A549 (cell line): ENCODE measurements at regions not wholly inside any gene's neighbourhood (a gene's known extent, or its start where the extent isn't known, plus 50 kb on each side); places are given as distances from the start of the nearest gene placed in this dataset.

Source experiments
- ATAC-seq, 2 experiments: fragments of 200-7000 bp in 1 of 2; fragments of >200 bp in 1 of 2; cut with Nextera tagmentation in 1 of 2; cut with Tn5 transposase in 1 of 2; 3 replicates each; pipeline versions ENCODE4 v1.8.0 to v1.9.1; 2018 to 2020; ENCODE audit warnings: mild to moderate bottlenecking in 1 of 2, moderate library complexity in 1 of 2
- CTCF ChIA-PET: fragments of 300-600 bp; sonication (Branson Sonifier 250); formaldehyde crosslinking; extraction: SDS; loops from one replicate; lab custom pipeline; 2021; ENCODE audit warnings: antibody characterized with exemption, inconsistent platforms; lab: Yijun Ruan, JAX
- POLR2A ChIA-PET: fragments of 350-600 bp; formaldehyde crosslinking; extraction: SDS; loops from one replicate; lab custom pipeline; 2021; ENCODE audit warnings: antibody characterized with exemption, inconsistent platforms; lab: Yijun Ruan, JAX
- DNase-seq, 2 experiments: peaks; one replicate each; pipeline versions ENCODE4 v3.0.0 to v3.0.0-alpha.2; 2011 to 2016; ENCODE audit warnings: low read depth in 1 of 2, low spot score in 1 of 2
- FAIRE-seq: peaks from 2 replicates; lab custom pipeline; 2011; peaks lifted over from hg19 to GRCh38; lab: Jason Lieb, UNC
- H3K27ac ChIP-seq, 2 experiments: fragments of >200 bp; sonication (Bioruptor Twin); formaldehyde crosslinking; 3 replicates each; pipeline ENCODE4 v1.5.1; 2016 to 2017
- H3K4me1 ChIP-seq: fragments of >200 bp; sonication (Bioruptor Twin); formaldehyde crosslinking; 3 replicates; pipeline ENCODE4 v1.6.1; 2016
- H3K4me2 ChIP-seq: fragments of >200 bp; sonication (Bioruptor Twin); formaldehyde crosslinking; 3 replicates; pipeline ENCODE4 v1.6.1; 2016
- H3K4me3 ChIP-seq: fragments of >200 bp; sonication (Bioruptor Twin); formaldehyde crosslinking; 3 replicates; pipeline ENCODE4 v1.5.1; 2016
- H3K9me3 ChIP-seq: fragments of >200 bp; sonication (Bioruptor Twin); formaldehyde crosslinking; 3 replicates; pipeline ENCODE4 v1.6.1; 2016
- CBX2 ChIP-seq: fragments of 200-600 bp; sonication (generic); IDR thresholded peaks from 2 replicates; pipeline ENCODE4 v1.6.1; 2016; ENCODE audit warnings: low read depth, mild to moderate bottlenecking, borderline replicate concordance
- CHD4 ChIP-seq: fragments of 200-600 bp; sonication (generic); IDR thresholded peaks from 2 replicates; pipeline ENCODE4 v1.6.1; 2016; ENCODE audit warnings: antibody characterized with exemption, mild to moderate bottlenecking, borderline replicate concordance
- EHF ChIP-seq: fragments of 250-450 bp; sonication (Bioruptor Pico); IDR thresholded peaks from 2 replicates; pipeline ENCODE4 v1.5.0; 2020; ENCODE audit warnings: mild to moderate bottlenecking
- EHMT2 ChIP-seq: fragments of 200-600 bp; sonication (generic); IDR thresholded peaks from 2 replicates; pipeline ENCODE4 v1.6.1; 2016; ENCODE audit warnings: antibody characterized with exemption, low read depth, mild to moderate bottlenecking, moderate library complexity
- ESRRA ChIP-seq: fragments of 150-350 bp; IDR thresholded peaks from 2 replicates; pipeline ENCODE4 v1.6.1; 2014; ENCODE audit warnings: mild to moderate bottlenecking, low read length, borderline replicate concordance
- GATA3 ChIP-seq: IDR thresholded peaks from 2 replicates; pipeline ENCODE4 v1.6.1; 2012; ENCODE audit warnings: borderline replicate concordance
- HDAC2 ChIP-seq: fragments of 200-600 bp; sonication (generic); IDR thresholded peaks from 2 replicates; pipeline ENCODE4 v1.6.1; 2016
- HEYL ChIP-seq: fragments of 250-450 bp; sonication (Bioruptor Pico); IDR thresholded peaks from 2 replicates; pipeline ENCODE4 v1.8.0; 2021; ENCODE audit warnings: mild to moderate bottlenecking, moderate library complexity
- HOXA7 ChIP-seq: fragments of 250-450 bp; sonication (Bioruptor Pico); IDR thresholded peaks from 2 replicates; pipeline ENCODE4 v1.5.0; 2020; ENCODE audit warnings: mild to moderate bottlenecking, moderate library complexity
- JUNB ChIP-seq: fragments of >200 bp; sonication (Bioruptor Twin); formaldehyde crosslinking; IDR thresholded peaks from 2 replicates; pipeline ENCODE4 v1.6.1; 2016
- MAFK ChIP-seq: fragments of 450-650 bp; IDR thresholded peaks from 2 replicates; pipeline ENCODE4 v1.6.1; 2014; ENCODE audit not compliant: partially characterized antibody
- MAZ ChIP-seq: fragments of 150-350 bp; IDR thresholded peaks from 2 replicates; pipeline ENCODE4 v1.6.1; 2014; ENCODE audit warnings: antibody characterized with exemption, low read depth, low read length, borderline replicate concordance
- MYC ChIP-seq: IDR thresholded peaks from 2 replicates; pipeline ENCODE4 v1.6.1; 2012; ENCODE audit warnings: mild to moderate bottlenecking, inconsistent platforms, low read length, improper control_type of control experiment, borderline replicate concordance
- NFE2L2 ChIP-seq: fragments of 150-350 bp; conservative IDR thresholded peaks from 2 replicates; pipeline ENCODE4 v1.6.1; 2014; ENCODE audit warnings: low read length
- PHF8 ChIP-seq: fragments of 200-600 bp; sonication (generic); IDR thresholded peaks from 2 replicates; pipeline ENCODE4 v1.6.1; 2016; ENCODE audit warnings: low read depth, mild to moderate bottlenecking, antibody characterized with exemption, moderate library complexity, borderline replicate concordance
- POLR2A ChIP-seq: IDR thresholded peaks from 2 replicates; pipeline ENCODE4 v1.6.1; 2012; ENCODE audit warnings: mild to moderate bottlenecking, low read length
- RARB ChIP-seq: fragments of 250-450 bp; sonication (Bioruptor Pico); IDR thresholded peaks from 2 replicates; pipeline ENCODE4 v1.8.0; 2021; ENCODE audit warnings: mild to moderate bottlenecking, moderate library complexity
- RCOR1 ChIP-seq: fragments of 150-350 bp; IDR thresholded peaks from 2 replicates; pipeline ENCODE4 v1.6.1; 2014; ENCODE audit warnings: antibody characterized with exemption, low read length, low read depth
- RFX5 ChIP-seq: fragments of 450-650 bp; IDR thresholded peaks from 2 replicates; pipeline ENCODE4 v1.7.1; 2014; ENCODE audit warnings: antibody characterized with exemption, mild to moderate bottlenecking, moderate library complexity
- SREBF2 ChIP-seq: fragments of 450-650 bp; IDR thresholded peaks from 2 replicates; pipeline ENCODE4 v1.6.1; 2014; ENCODE audit warnings: mild to moderate bottlenecking, moderate library complexity
- TP53 ChIP-seq: fragments of 250-450 bp; sonication (Bioruptor Pico); IDR thresholded peaks from 2 replicates; pipeline ENCODE4 v1.5.0; 2021; ENCODE audit warnings: mild to moderate bottlenecking, moderate library complexity
- WGBS: methylation state at CpG from one replicate; pipeline ENCODE4 v1.1.6; 2017; ENCODE audit errors: missing lambda C conversion rate; 5-methylcytosine and 5-hydroxymethylcytosine counted together
- TF ChIP-seq, protein P1 (sequence below): fragments of 450-650 bp; IDR thresholded peaks from 2 replicates; pipeline ENCODE4 v1.6.1; 2014; ENCODE audit warnings: antibody characterized with exemption
- TF ChIP-seq, protein P2 (sequence below): IDR thresholded peaks from 2 replicates; pipeline ENCODE4 v1.6.1; 2012
- TF ChIP-seq, protein P3 (sequence below): fragments of 250-450 bp; sonication (Bioruptor Pico); IDR thresholded peaks from 2 replicates; pipeline ENCODE4 v1.5.0; 2021; ENCODE audit warnings: mild to moderate bottlenecking, moderate library complexity, borderline replicate concordance
- TF ChIP-seq, protein P4 (sequence below): fragments of >200 bp; sonication (Bioruptor Twin); formaldehyde crosslinking; IDR thresholded peaks from 3 replicates; pipeline ENCODE4 v1.6.1; 2016
- TF ChIP-seq, protein P5 (sequence below): IDR thresholded peaks from 2 replicates; pipeline ENCODE4 v1.6.1; 2012
- TF ChIP-seq, protein P6 (sequence below): IDR thresholded peaks from 2 replicates; pipeline ENCODE4 v1.6.1; 2012; ENCODE audit warnings: low read depth, borderline replicate concordance

DNA sequence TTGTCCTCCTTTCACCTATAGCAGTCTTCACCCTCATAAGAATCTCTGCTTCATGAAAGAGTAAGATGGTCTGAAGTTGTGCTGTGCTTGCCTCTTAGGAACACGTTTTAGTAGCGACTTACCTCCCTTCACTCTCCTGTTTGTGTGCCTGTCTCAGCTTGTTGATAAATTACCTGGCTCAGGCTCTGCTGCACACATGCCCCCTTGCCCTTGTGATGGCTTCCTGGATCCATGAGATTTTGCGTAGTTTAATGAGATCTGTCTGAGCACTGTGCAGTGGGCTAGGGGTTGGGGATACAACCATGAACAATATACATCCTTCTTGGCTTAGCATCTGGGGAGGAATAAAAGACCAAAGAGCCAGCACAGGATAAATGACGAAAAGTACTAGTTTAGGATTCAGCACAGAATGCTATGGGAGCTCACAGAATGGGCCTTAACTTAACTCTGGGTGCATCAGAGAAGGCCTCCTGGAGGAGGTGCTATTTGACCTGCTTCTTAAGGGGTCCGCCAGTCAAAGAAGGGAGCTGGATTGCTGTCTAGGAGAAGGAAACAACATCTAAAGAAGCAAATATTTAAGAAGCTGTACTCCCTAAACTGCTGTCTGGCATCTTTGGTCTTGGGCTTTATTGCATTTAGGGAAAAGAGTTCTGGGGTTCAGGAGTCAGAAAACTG is 175.7 kb upstream of the PLXNA2 start:
- CTCF ChIA-PET, result interaction anchor here (1.4 kb wide), 1 partner anchor 829 kb away, joined by 3 read pairs; no protein-coding TSS in a partner anchor
- Histone ChIP-seq H3K4me3 (no peak overlapping the region), H3K9me3 (no peaks in the 10 kb centered on the region), H3K4me1 (no peaks in the 10 kb centered on the region), H3K4me2 (no peak overlapping the region), H3K27ac (no peak overlapping the region)
- DNase-seq (no peak), FAIRE-seq (no peak), ATAC-seq (no peak)
- no peak for TF ChIP-seq EHMT2
- no peak for TF ChIP-seq ESRRA
- TF ChIP-seq MAFK, result no peak
- TF ChIP-seq HEYL (CRISPR knock-in tag), result no peak
- TF ChIP-seq RARB (CRISPR knock-in tag), result no peak
- no peak for TF ChIP-seq TP53 (CRISPR knock-in tag)
- 15% methylated on average over 5 of the region's 5 CpGs for WGBS
- POLR2A ChIA-PET, result no interaction called here

DNA sequence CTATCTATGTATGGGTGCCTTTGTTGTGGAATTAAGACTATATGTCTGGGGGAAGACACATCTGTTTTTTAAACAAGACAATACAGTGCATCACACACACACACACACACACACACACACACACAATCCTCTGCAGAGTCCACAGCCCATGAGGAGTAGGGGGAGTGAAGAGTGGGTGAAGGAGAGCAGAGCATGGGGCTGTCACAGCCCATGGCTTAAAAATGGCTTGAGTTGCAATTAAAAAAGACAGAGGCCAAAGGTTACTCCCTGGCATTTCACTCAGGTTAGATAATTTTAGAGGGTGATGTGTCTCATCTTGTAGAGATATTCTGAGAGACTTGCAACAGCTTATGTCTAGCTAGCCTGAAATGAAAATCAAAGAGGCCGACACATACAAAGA is 176.5 kb upstream of the PLXNA2 start:
- Histone ChIP-seq H3K4me3 (no peak overlapping the region), H3K9me3 (no peaks in the 10 kb centered on the region), H3K4me2 (no peak overlapping the region), H3K27ac (no peak overlapping the region), H3K4me1 (no peaks in the 10 kb centered on the region)
- FAIRE-seq, result no peak
- DNase-seq, result no peak
- 69% methylated on average over 1 of the region's 1 CpG for WGBS
- CTCF ChIA-PET, result no interaction called here
- no peak for ATAC-seq
- POLR2A ChIA-PET, result no interaction called here
- TF ChIP-seq SREBF2, result no peak
- TF ChIP-seq RCOR1, result no peak
- TF ChIP-seq, protein P1, sequence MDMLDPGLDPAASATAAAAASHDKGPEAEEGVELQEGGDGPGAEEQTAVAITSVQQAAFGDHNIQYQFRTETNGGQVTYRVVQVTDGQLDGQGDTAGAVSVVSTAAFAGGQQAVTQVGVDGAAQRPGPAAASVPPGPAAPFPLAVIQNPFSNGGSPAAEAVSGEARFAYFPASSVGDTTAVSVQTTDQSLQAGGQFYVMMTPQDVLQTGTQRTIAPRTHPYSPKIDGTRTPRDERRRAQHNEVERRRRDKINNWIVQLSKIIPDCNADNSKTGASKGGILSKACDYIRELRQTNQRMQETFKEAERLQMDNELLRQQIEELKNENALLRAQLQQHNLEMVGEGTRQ, result no peak
- no peak for TF ChIP-seq TP53 (CRISPR knock-in tag)
- no peak for TF ChIP-seq HDAC2
- no peak for TF ChIP-seq EHMT2
- no peak for TF ChIP-seq POLR2A
- TF ChIP-seq NFE2L2, result no peak
- TF ChIP-seq, protein P2, sequence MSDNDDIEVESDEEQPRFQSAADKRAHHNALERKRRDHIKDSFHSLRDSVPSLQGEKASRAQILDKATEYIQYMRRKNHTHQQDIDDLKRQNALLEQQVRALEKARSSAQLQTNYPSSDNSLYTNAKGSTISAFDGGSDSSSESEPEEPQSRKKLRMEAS, result no peak
- TF ChIP-seq, protein P3, sequence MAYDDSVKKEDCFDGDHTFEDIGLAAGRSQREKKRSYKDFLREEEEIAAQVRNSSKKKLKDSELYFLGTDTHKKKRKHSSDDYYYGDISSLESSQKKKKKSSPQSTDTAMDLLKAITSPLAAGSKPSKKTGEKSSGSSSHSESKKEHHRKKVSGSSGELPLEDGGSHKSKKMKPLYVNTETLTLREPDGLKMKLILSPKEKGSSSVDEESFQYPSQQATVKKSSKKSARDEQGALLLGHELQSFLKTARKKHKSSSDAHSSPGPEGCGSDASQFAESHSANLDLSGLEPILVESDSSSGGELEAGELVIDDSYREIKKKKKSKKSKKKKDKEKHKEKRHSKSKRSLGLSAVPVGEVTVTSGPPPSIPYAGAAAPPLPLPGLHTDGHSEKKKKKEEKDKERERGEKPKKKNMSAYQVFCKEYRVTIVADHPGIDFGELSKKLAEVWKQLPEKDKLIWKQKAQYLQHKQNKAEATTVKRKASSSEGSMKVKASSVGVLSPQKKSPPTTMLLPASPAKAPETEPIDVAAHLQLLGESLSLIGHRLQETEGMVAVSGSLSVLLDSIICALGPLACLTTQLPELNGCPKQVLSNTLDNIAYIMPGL, result no peak
- no peak for TF ChIP-seq JUNB

DNA sequence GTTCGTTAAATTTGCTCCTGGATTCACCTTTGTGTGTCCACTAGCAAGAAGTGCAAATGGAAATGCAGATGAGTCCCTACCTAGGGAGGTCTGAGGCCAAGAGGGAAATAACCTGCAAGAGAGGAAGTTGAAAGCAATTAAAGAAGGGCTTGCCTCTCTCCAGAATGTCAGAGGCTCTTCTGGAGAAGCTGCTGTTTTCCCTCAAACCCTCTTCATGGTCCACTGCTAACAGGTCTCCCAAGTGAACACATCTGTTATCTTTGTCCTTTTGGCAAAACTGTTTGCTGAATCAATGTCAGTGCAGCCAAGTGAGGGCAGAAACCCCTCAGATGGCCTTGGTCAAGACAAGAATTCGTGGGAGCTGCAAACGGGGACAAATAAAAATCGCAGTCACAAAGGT is 177.3 kb upstream of the PLXNA2 start:
- Histone ChIP-seq H3K9me3 (no peaks in the 10 kb centered on the region), H3K4me1 (no peaks in the 10 kb centered on the region), H3K27ac (no peak overlapping the region), H3K4me3 (no peak overlapping the region), H3K4me2 (no peak overlapping the region)
- ChIA-PET CTCF (no interaction called here), POLR2A (no interaction called here)
- 6% methylated on average over 4 of the region's 4 CpGs for WGBS
- FAIRE-seq (no peak), ATAC-seq (no peak), DNase-seq (no peak)
- TF ChIP-seq TP53 (CRISPR knock-in tag) (no peak), MYC (no peak), EHMT2 (no peak), RARB (CRISPR knock-in tag) (no peak), HOXA7 (CRISPR knock-in tag) (no peak), CHD4 (no peak), CBX2 (no peak), PHF8 (no peak), EHF (no peak), RFX5 (no peak), MAZ (no peak), GATA3 (no peak), SREBF2 (no peak)
- TF ChIP-seq, protein P1, result no peak
- TF ChIP-seq, protein P4, sequence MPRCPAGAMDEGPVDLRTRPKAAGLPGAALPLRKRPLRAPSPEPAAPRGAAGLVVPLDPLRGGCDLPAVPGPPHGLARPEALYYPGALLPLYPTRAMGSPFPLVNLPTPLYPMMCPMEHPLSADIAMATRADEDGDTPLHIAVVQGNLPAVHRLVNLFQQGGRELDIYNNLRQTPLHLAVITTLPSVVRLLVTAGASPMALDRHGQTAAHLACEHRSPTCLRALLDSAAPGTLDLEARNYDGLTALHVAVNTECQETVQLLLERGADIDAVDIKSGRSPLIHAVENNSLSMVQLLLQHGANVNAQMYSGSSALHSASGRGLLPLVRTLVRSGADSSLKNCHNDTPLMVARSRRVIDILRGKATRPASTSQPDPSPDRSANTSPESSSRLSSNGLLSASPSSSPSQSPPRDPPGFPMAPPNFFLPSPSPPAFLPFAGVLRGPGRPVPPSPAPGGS, result no peak
- TF ChIP-seq, protein P5, sequence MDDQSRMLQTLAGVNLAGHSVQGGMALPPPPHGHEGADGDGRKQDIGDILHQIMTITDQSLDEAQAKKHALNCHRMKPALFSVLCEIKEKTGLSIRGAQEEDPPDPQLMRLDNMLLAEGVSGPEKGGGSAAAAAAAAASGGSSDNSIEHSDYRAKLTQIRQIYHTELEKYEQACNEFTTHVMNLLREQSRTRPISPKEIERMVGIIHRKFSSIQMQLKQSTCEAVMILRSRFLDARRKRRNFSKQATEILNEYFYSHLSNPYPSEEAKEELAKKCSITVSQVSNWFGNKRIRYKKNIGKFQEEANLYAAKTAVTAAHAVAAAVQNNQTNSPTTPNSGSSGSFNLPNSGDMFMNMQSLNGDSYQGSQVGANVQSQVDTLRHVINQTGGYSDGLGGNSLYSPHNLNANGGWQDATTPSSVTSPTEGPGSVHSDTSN, result no peak
- TF ChIP-seq, protein P6, sequence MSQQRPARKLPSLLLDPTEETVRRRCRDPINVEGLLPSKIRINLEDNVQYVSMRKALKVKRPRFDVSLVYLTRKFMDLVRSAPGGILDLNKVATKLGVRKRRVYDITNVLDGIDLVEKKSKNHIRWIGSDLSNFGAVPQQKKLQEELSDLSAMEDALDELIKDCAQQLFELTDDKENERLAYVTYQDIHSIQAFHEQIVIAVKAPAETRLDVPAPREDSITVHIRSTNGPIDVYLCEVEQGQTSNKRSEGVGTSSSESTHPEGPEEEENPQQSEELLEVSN, result no peak
